HG02840 (cell line): ENCODE measurements at regions not wholly inside any gene's neighbourhood (a gene's known extent, or its start where the extent isn't known, plus 50 kb on each side); places are given as distances from the start of the nearest gene placed in this dataset.
"Not testable (repeated sequence)": the region's sequence is repeated elsewhere in the genome, so short reads cannot be mapped to it uniquely, and the experiment has no call there.

Experiments used
- ATAC-seq: cut with Tn5 transposase; IDR thresholded peaks from one replicate; pipeline ENCODE4 v1.9.1; 2021; ENCODE audit warnings: mild to moderate bottlenecking, moderate library complexity, moderate number of reproducible peaks; ENCODE audit not compliant: unreplicated experiment, low FRiP score

- ATAC-seq: no peak
Observed at GRCh38 chr4:189660722-189661360, 279.8 kb upstream of the FRG1 start.

- no peak for ATAC-seq
Observed at GRCh38 chr4:189664693-189665250, 275.9 kb upstream of the FRG1 start.

- ATAC-seq: not testable (repeated sequence)
Observed at GRCh38 chr4:189665712-189666305, 274.9 kb upstream of the FRG1 start.

- ATAC-seq: not testable (repeated sequence)
Observed at GRCh38 chr4:189667386-189667785, 273.3 kb upstream of the FRG1 start.

- not testable (repeated sequence) for ATAC-seq
Observed at GRCh38 chr4:189697675-189698245, 242.9 kb upstream of the FRG1 start.

GRCh38 chr4:189703000-189703399, 237.7 kb upstream of the FRG1 start:
- ATAC-seq: not testable (repeated sequence)

GRCh38 chr4:189706821-189707220, 233.9 kb upstream of the FRG1 start:
- not testable (repeated sequence) for ATAC-seq

- ATAC-seq: not testable (repeated sequence)
Observed at GRCh38 chr4:189707227-189707626, 233.4 kb upstream of the FRG1 start.

- ATAC-seq: not testable (repeated sequence)
Observed at GRCh38 chr4:189711956-189712355, 228.7 kb upstream of the FRG1 start.

- ATAC-seq: not testable (repeated sequence)
Observed at GRCh38 chr4:189721016-189721993, 219.4 kb upstream of the FRG1 start.

- ATAC-seq: not testable (repeated sequence)
Observed at GRCh38 chr4:189722324-189723003, 218.2 kb upstream of the FRG1 start.

GRCh38 chr4:189727982-189728638, 212.6 kb upstream of the FRG1 start:
- ATAC-seq: not testable (repeated sequence)

GRCh38 chr4:189731989-189732388, 208.7 kb upstream of the FRG1 start:
- ATAC-seq: not testable (repeated sequence)

GRCh38 chr4:189733507-189733906, 207.2 kb upstream of the FRG1 start:
- ATAC-seq: not testable (repeated sequence)

- ATAC-seq: not testable (repeated sequence)
Observed at GRCh38 chr4:189734648-189735267, 205.9 kb upstream of the FRG1 start.

GRCh38 chr4:189736656-189737055, 204.0 kb upstream of the FRG1 start:
- ATAC-seq: not testable (repeated sequence)

GRCh38 chr4:189740118-189740517, 200.6 kb upstream of the FRG1 start:
- ATAC-seq: not testable (repeated sequence)

- no peak for ATAC-seq
Observed at GRCh38 chr4:189740873-189741272, 199.8 kb upstream of the FRG1 start.

- not testable (repeated sequence) for ATAC-seq
Observed at GRCh38 chr4:189753092-189753491, 187.6 kb upstream of the FRG1 start.
